Neutrophil (primary cell): ENCODE measurements at regions not wholly inside any gene's neighbourhood (a gene's known extent, or its start where the extent isn't known, plus 50 kb on each side); places are given as distances from the start of the nearest gene placed in this dataset.

Source experiments
- H3K27ac ChIP-seq: fragments of 200-600 bp; sonication (generic); 2 replicates; pipeline ENCODE4 v1.5.1; 2016; ENCODE audit warnings: mild to moderate bottlenecking, moderate library complexity
- H3K27me3 ChIP-seq: fragments of 200-600 bp; sonication (generic); 2 replicates; pipeline ENCODE4 v1.6.0; 2016; ENCODE audit warnings: mild to moderate bottlenecking
- H3K36me3 ChIP-seq: fragments of 200-600 bp; sonication (generic); 2 replicates; pipeline ENCODE4 v1.5.1; 2017
- H3K4me1 ChIP-seq, 2 experiments: fragments of 200-600 bp in 1 of 2; sonication (generic) in 1 of 2; 1 replicate in 1 of 2; 2 replicates in 1 of 2; pipeline versions ENCODE4 v1.5.1 to v1.6.1; 2013 to 2016; ENCODE audit warnings: low read depth in 1 of 2, low read length in 1 of 2, mild to moderate bottlenecking in 1 of 2, moderate library complexity in 1 of 2; ENCODE audit not compliant: control insufficient read depth in 1 of 2, insufficient read depth in 1 of 2
- H3K4me3 ChIP-seq, 2 experiments: fragments of 200-600 bp in 1 of 2; sonication (generic) in 1 of 2; 1 replicate in 1 of 2; 2 replicates in 1 of 2; pipeline ENCODE4 v1.5.1; 2013 to 2016; ENCODE audit warnings: low read depth in 1 of 2, low read length in 1 of 2, mild to moderate bottlenecking in 1 of 2, moderate library complexity in 1 of 2
- H3K9me3 ChIP-seq: fragments of 200-600 bp; sonication (generic); 2 replicates; pipeline ENCODE4 v1.5.1; 2016
- TF ChIP-seq, protein P1 (sequence below): fragments of 200-600 bp; sonication (generic); IDR thresholded peaks from 2 replicates; pipeline ENCODE4 v1.5.1; 2016; ENCODE audit warnings: antibody characterized with exemption

DNA sequence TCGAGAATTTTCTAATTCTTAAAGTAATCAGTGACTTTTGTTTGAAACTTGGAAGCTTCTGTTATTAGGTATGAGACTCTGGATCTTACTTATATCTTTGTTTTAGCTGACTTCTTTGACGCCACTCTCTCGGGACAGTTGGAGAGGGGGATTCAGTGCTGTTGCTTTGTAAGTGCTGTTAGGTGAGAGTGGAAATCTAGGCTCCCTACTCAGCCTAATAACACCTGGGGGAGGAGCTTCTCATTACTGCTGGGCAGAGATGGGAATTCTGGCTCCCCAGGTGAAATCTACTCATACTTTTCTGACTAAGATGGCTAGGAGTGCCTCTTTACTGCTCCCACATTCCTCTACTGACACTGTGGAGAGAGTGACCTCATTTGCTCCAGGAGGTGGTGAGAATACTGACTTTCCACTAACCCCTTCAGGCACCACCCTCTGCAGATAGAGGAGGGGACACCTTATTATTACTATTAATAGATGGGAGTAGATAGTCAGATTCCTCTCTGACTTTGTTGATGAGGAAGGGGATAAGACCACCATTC is 324.9 kb upstream of the SPRY2 start:
- H3K4me1 ChIP-seq = no peaks in the 10 kb centered on the region
- H3K9me3 ChIP-seq = no peaks in the 10 kb centered on the region
- TF ChIP-seq, protein P1, sequence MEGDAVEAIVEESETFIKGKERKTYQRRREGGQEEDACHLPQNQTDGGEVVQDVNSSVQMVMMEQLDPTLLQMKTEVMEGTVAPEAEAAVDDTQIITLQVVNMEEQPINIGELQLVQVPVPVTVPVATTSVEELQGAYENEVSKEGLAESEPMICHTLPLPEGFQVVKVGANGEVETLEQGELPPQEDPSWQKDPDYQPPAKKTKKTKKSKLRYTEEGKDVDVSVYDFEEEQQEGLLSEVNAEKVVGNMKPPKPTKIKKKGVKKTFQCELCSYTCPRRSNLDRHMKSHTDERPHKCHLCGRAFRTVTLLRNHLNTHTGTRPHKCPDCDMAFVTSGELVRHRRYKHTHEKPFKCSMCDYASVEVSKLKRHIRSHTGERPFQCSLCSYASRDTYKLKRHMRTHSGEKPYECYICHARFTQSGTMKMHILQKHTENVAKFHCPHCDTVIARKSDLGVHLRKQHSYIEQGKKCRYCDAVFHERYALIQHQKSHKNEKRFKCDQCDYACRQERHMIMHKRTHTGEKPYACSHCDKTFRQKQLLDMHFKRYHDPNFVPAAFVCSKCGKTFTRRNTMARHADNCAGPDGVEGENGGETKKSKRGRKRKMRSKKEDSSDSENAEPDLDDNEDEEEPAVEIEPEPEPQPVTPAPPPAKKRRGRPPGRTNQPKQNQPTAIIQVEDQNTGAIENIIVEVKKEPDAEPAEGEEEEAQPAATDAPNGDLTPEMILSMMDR = no peak
- no peak overlapping the region for H3K27ac ChIP-seq
- H3K27me3 ChIP-seq = no peaks in the 10 kb centered on the region
- no peaks in the 10 kb centered on the region for H3K36me3 ChIP-seq
- H3K4me3 ChIP-seq = no peak overlapping the region

DNA sequence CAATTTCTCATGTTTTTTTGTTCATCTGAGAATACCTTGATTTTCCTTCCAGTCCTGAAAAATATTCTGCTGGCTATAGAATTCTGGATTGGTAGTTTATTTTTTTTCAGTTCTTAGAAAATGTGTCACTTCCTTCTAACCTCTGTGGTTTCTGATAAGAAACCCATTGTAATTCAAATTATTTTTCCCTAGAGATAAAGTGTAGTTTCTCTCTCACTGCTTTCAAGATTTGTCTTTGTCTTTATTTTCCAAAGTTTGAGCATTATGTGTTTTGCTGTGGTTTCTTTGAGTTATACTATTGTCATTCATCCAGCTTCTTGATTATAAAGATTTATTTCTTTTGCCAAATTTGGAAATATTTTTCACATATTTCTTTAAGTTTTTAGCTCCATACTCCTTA is 324.0 kb upstream of the SPRY2 start:
- no peaks in the 10 kb centered on the region for H3K4me1 ChIP-seq
- H3K36me3 ChIP-seq = no peaks in the 10 kb centered on the region
- no peaks in the 10 kb centered on the region for H3K27me3 ChIP-seq
- H3K9me3 ChIP-seq = no peaks in the 10 kb centered on the region
- no peak overlapping the region for H3K4me3 ChIP-seq
- TF ChIP-seq, protein P1 = no peak
- no peak overlapping the region for H3K27ac ChIP-seq

DNA sequence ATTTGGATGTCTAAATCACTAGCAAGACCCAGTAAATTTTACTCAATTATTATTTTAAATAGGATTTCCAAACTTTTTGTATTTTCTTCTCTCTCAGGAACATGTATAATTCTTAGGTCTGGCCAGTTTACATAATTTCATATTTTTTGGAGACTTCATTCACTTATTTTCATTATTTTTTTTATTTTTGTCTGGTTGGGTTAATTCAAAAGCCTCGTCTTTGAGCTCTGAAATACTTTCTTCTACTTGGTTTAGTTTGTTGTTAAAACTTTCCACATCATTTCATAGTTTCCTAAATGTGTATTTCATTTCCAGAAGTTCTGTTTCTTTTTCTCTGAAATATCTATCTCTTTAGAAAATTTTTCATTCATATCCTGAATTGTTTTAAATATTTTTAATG is 322.9 kb upstream of the SPRY2 start:
- no peak overlapping the region for H3K27ac ChIP-seq
- no peaks in the 10 kb centered on the region for H3K9me3 ChIP-seq
- no peaks in the 10 kb centered on the region for H3K4me1 ChIP-seq
- no peaks in the 10 kb centered on the region for H3K36me3 ChIP-seq
- TF ChIP-seq, protein P1 = no peak
- no peaks in the 10 kb centered on the region for H3K27me3 ChIP-seq
- H3K4me3 ChIP-seq = no peak overlapping the region

DNA sequence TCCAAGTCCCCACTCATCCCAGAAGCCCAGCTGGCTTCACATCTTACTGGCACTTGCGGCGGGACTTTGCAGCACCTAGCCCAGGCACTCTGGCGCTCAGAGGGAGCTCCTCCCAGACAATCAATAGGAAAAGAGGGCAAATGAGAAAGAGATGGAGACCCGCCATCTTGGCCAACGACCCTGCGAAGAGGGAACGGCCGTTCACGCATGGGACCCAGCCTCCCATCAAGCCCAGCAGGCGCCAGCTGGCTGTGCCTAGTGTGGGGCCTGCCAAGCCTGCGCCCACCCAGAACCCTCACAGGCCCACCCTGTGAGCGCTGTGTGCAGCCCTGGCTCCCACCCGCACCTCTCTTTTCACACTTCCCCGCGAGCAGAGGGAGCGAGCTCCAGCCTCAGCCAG is 317.8 kb upstream of the SPRY2 start:
- H3K4me3 ChIP-seq = no peak overlapping the region
- H3K4me1 ChIP-seq = no peaks in the 10 kb centered on the region
- no peaks in the 10 kb centered on the region for H3K9me3 ChIP-seq
- TF ChIP-seq, protein P1 = no peak
- H3K36me3 ChIP-seq = no peaks in the 10 kb centered on the region
- no peak overlapping the region for H3K27ac ChIP-seq
- peaks cover 12% of the 10 kb centered on the region for H3K27me3 ChIP-seq

DNA sequence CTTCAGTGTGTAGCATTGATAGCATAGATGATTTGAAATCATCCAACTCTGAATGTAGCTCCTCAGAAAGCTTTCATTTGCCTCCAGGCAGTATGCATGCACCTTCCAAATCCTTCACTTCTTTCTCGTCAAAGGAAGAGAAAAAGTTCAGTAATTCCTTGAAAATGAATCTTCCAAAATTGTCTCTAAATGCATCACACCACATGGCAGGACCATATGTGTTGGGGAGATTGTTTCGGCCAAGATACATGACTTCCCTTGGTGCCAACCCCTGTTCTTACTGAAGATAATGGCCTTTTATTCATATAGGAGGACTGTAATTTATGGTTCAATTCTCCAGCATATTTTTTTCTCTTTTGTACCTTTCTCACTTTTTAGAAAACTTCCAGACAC is 315.6 kb upstream of the SPRY2 start:
- H3K4me3 ChIP-seq = no peak overlapping the region
- H3K9me3 ChIP-seq = no peaks in the 10 kb centered on the region
- no peak overlapping the region for H3K27ac ChIP-seq
- H3K4me1 ChIP-seq = no peaks in the 10 kb centered on the region
- TF ChIP-seq, protein P1 = no peak
- H3K36me3 ChIP-seq = no peaks in the 10 kb centered on the region
- peaks cover 12% of the 10 kb centered on the region for H3K27me3 ChIP-seq
